ENCODE measurements at regions not wholly inside any gene's neighbourhood (a gene's known extent, or its start where the extent isn't known, plus 50 kb on each side); places are given as distances from the start of the nearest gene placed in this dataset.

- H3K9ac ChIP-seq: no peak overlapping the region
- TF ChIP-seq EZH2phosphoT487 (IDR thresholded peaks at IDR 0.05; ENCODE audit: insufficient read depth, low read depth): no peak
- no peak for TF ChIP-seq EZH2 (IDR thresholded peaks at IDR 0.05; ENCODE audit: insufficient read depth, poor library complexity, severe bottlenecking)
- no peaks in the 10 kb centered on the region for H4K20me1 ChIP-seq (ENCODE audit: insufficient read depth)
- DNase-seq: no peak
- no peaks in the 10 kb centered on the region for H3K27me3 ChIP-seq (replicated peaks; ENCODE audit: insufficient read depth)
- no peak overlapping the region for H3K4me3 ChIP-seq
- H2AFZ ChIP-seq: no peak overlapping the region
- no peak overlapping the region for H3K27ac ChIP-seq
- no peaks in the 10 kb centered on the region for H3K9me2 ChIP-seq (ENCODE audit: insufficient read depth)
- H3F3A ChIP-seq (ENCODE audit: insufficient read depth): no peaks in the 10 kb centered on the region
- H3K4me2 ChIP-seq (ENCODE audit: unreplicated experiment): no peak overlapping the region
- WGBS, 2 experiments (ENCODE audit: low coverage in 1 of 2, low lambda C conversion rate in 2 of 2, missing lambda C conversion rate in 2 of 2): 76 to 83% methylated on average over 4 of the region's 4 CpGs
- no peaks in the 10 kb centered on the region for H3K79me2 ChIP-seq (ENCODE audit: insufficient read depth)
- in situ Hi-C loops (cut with MboI): no loop called here
- no peaks in the 10 kb centered on the region for H3K36me3 ChIP-seq (ENCODE audit: low read depth)
- no peaks in the 10 kb centered on the region for H3K4me1 ChIP-seq (ENCODE audit: insufficient read depth)
- no peaks in the 10 kb centered on the region for H3K9me3 ChIP-seq (ENCODE audit: low read depth)
Observed at GRCh38 chr3:78153973-78154372, 1114.1 kb downstream of the ROBO2 start.

GRCh38 chr3:78154521-78155186 lies 1114.8 kb downstream of the ROBO2 start:
- no peak overlapping the region for H3K9ac ChIP-seq
- H3K9me3 ChIP-seq (ENCODE audit: low read depth): no peaks in the 10 kb centered on the region
- no peaks in the 10 kb centered on the region for H3K36me3 ChIP-seq (ENCODE audit: low read depth)
- 12 to 14% methylated on average over 3 of the region's 3 CpGs for WGBS, 2 experiments (ENCODE audit: low coverage in 1 of 2, low lambda C conversion rate in 2 of 2, missing lambda C conversion rate in 2 of 2)
- no peak overlapping the region for H3K4me2 ChIP-seq (ENCODE audit: unreplicated experiment)
- no peak overlapping the region for H3K4me3 ChIP-seq
- TF ChIP-seq EZH2 (IDR thresholded peaks at IDR 0.05; ENCODE audit: insufficient read depth, poor library complexity, severe bottlenecking) (no peak), EZH2phosphoT487 (IDR thresholded peaks at IDR 0.05; ENCODE audit: insufficient read depth, low read depth) (no peak)
- H3K79me2 ChIP-seq (ENCODE audit: insufficient read depth): no peaks in the 10 kb centered on the region
- no peak overlapping the region for H3K27ac ChIP-seq
- H2AFZ ChIP-seq: no peak overlapping the region
- H3K4me1 ChIP-seq (ENCODE audit: insufficient read depth): no peaks in the 10 kb centered on the region
- in situ Hi-C loops (cut with MboI): no loop called here
- no peaks in the 10 kb centered on the region for H3K27me3 ChIP-seq (replicated peaks; ENCODE audit: insufficient read depth)
- no peaks in the 10 kb centered on the region for H3F3A ChIP-seq (ENCODE audit: insufficient read depth)
- H4K20me1 ChIP-seq (ENCODE audit: insufficient read depth): no peaks in the 10 kb centered on the region
- H3K9me2 ChIP-seq (ENCODE audit: insufficient read depth): no peaks in the 10 kb centered on the region
- no peak for DNase-seq

GRCh38 chr3:78161736-78162135 lies 1121.8 kb downstream of the ROBO2 start:
- Histone ChIP-seq H3F3A (ENCODE audit: insufficient read depth) (no peaks in the 10 kb centered on the region), H3K27me3 (replicated peaks; ENCODE audit: insufficient read depth) (no peaks in the 10 kb centered on the region), H3K4me1 (ENCODE audit: insufficient read depth) (no peaks in the 10 kb centered on the region), H3K4me3 (no peak overlapping the region), H3K36me3 (ENCODE audit: low read depth) (no peaks in the 10 kb centered on the region), H3K9ac (no peak overlapping the region), H3K27ac (no peak overlapping the region), H3K79me2 (ENCODE audit: insufficient read depth) (no peaks in the 10 kb centered on the region), H4K20me1 (ENCODE audit: insufficient read depth) (no peaks in the 10 kb centered on the region), H2AFZ (no peak overlapping the region), H3K9me2 (ENCODE audit: insufficient read depth) (no peaks in the 10 kb centered on the region), H3K9me3 (ENCODE audit: low read depth) (no peaks in the 10 kb centered on the region), H3K4me2 (ENCODE audit: unreplicated experiment) (no peak overlapping the region)
- in situ Hi-C loops (cut with MboI): no loop called here
- TF ChIP-seq EZH2 (IDR thresholded peaks at IDR 0.05; ENCODE audit: insufficient read depth, poor library complexity, severe bottlenecking): no peak
- TF ChIP-seq EZH2phosphoT487 (IDR thresholded peaks at IDR 0.05; ENCODE audit: insufficient read depth, low read depth): no peak
- WGBS, 2 experiments (ENCODE audit: low coverage in 1 of 2, low lambda C conversion rate in 2 of 2, missing lambda C conversion rate in 2 of 2): 58 to 64% methylated on average over 4 of the region's 4 CpGs
- no peak for DNase-seq

- Histone ChIP-seq H3K27ac (no peak overlapping the region), H3F3A (ENCODE audit: insufficient read depth) (no peaks in the 10 kb centered on the region), H4K20me1 (ENCODE audit: insufficient read depth) (no peaks in the 10 kb centered on the region), H2AFZ (no peak overlapping the region), H3K36me3 (ENCODE audit: low read depth) (no peaks in the 10 kb centered on the region), H3K9me2 (ENCODE audit: insufficient read depth) (no peaks in the 10 kb centered on the region), H3K9me3 (ENCODE audit: low read depth) (no peaks in the 10 kb centered on the region), H3K79me2 (ENCODE audit: insufficient read depth) (no peaks in the 10 kb centered on the region), H3K4me3 (no peak overlapping the region), H3K4me2 (ENCODE audit: unreplicated experiment) (no peak overlapping the region), H3K27me3 (replicated peaks; ENCODE audit: insufficient read depth) (no peaks in the 10 kb centered on the region), H3K4me1 (ENCODE audit: insufficient read depth) (no peaks in the 10 kb centered on the region), H3K9ac (no peak overlapping the region)
- in situ Hi-C loops (cut with MboI): no loop called here
- TF ChIP-seq EZH2phosphoT487 (IDR thresholded peaks at IDR 0.05; ENCODE audit: insufficient read depth, low read depth): no peak
- no peak for TF ChIP-seq EZH2 (IDR thresholded peaks at IDR 0.05; ENCODE audit: insufficient read depth, poor library complexity, severe bottlenecking)
- no peak for DNase-seq
Observed at GRCh38 chr3:78163379-78163778, 1123.5 kb downstream of the ROBO2 start.

- H3K36me3 ChIP-seq (ENCODE audit: low read depth): no peaks in the 10 kb centered on the region
- no peaks in the 10 kb centered on the region for H3K27me3 ChIP-seq (replicated peaks; ENCODE audit: insufficient read depth)
- no peaks in the 10 kb centered on the region for H3K79me2 ChIP-seq (ENCODE audit: insufficient read depth)
- H3F3A ChIP-seq (ENCODE audit: insufficient read depth): no peaks in the 10 kb centered on the region
- H3K4me1 ChIP-seq (ENCODE audit: insufficient read depth): no peaks in the 10 kb centered on the region
- no peaks in the 10 kb centered on the region for H3K9me3 ChIP-seq (ENCODE audit: low read depth)
- no peak for TF ChIP-seq EZH2 (IDR thresholded peaks at IDR 0.05; ENCODE audit: insufficient read depth, poor library complexity, severe bottlenecking)
- no peak for TF ChIP-seq EZH2phosphoT487 (IDR thresholded peaks at IDR 0.05; ENCODE audit: insufficient read depth, low read depth)
- no peaks in the 10 kb centered on the region for H4K20me1 ChIP-seq (ENCODE audit: insufficient read depth)
- no peak overlapping the region for H3K4me2 ChIP-seq (ENCODE audit: unreplicated experiment)
- DNase-seq: no peak
- H2AFZ ChIP-seq: no peak overlapping the region
- in situ Hi-C loops (cut with MboI): no loop called here
- H3K9me2 ChIP-seq (ENCODE audit: insufficient read depth): no peaks in the 10 kb centered on the region
- no peak overlapping the region for H3K9ac ChIP-seq
- no peak overlapping the region for H3K4me3 ChIP-seq
- no peak overlapping the region for H3K27ac ChIP-seq
Observed at GRCh38 chr3:78165876-78166275, 1126.0 kb downstream of the ROBO2 start.

Data from GM23248 (cell line).